HG02938 (cell line): ENCODE measurements at regions not wholly inside any gene's neighbourhood (a gene's known extent, or its start where the extent isn't known, plus 50 kb on each side); places are given as distances from the start of the nearest gene placed in this dataset.
"Not testable (repeated sequence)": the region's sequence is repeated elsewhere in the genome, so short reads cannot be mapped to it uniquely, and the experiment has no call there.

ENCODE experiments used
- ATAC-seq: cut with Tn5 transposase; IDR thresholded peaks from one replicate; pipeline ENCODE4 v1.9.1; 2021; ENCODE audit warnings: mild to moderate bottlenecking, moderate library complexity; ENCODE audit not compliant: unreplicated experiment

GRCh38 chr4:153877898-153878297, 89.0 kb upstream of the SFRP2 start:
- no peak for ATAC-seq

- no peak for ATAC-seq
Observed at GRCh38 chr4:153873741-153874140, 84.9 kb upstream of the SFRP2 start.

GRCh38 chr4:153866766-153867165, 77.9 kb upstream of the SFRP2 start:
- not testable (repeated sequence) for ATAC-seq

GRCh38 chr4:153852501-153852900, 63.6 kb upstream of the SFRP2 start:
- ATAC-seq = no peak

GRCh38 chr4:153850533-153851280, 61.8 kb upstream of the SFRP2 start:
- ATAC-seq = no peak

DNA sequence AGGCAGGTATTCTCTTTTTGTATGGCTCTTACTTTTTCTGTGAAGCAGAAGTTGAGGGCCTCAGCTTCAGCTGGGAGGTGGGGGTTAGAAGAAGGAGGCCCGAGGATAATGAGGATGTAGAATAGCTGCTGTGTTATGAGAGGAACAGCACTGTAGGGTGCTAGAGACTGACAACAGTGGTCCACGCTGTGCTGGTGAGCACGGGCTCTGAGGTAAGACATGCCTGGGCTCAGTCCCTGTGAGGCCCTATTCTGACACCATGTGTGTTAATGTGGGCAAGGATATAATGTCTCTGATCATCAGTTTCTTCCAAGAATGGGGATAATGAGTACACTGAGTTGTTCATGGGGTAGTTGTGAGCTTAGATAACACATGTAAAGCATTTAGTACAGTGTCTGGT, 55.3 kb upstream of the SFRP2 start:
- ATAC-seq = no peak
